PC-3 (cell line): ENCODE measurements at regions not wholly inside any gene's neighbourhood (a gene's known extent, or its start where the extent isn't known, plus 50 kb on each side); places are given as distances from the start of the nearest gene placed in this dataset.

Experiments used
- ATAC-seq: fragments of 200-7000 bp; cut with Tn5 transposase; 2 replicates; pipeline ENCODE4 v1.9.1; 2020; ENCODE audit warnings: mild to moderate bottlenecking, moderate library complexity
- BruUV-seq: library from RNA; stranded (reverse); fragments of 400-500 nt; replicated peaks from 2 replicates; lab custom pipeline; 2021; lab: Mats Ljungman, UMichigan
- CTCF ChIA-PET: fragments of 300-600 bp; sonication (Branson Sonifier 250); formaldehyde crosslinking; loops from one replicate; lab custom pipeline; 2022; ENCODE audit warnings: antibody characterized with exemption; lab: Charles Lee
- POLR2A ChIA-PET: fragments of 300-600 bp; sonication (Branson Sonifier 250); formaldehyde crosslinking; loops from one replicate; lab custom pipeline; 2022; ENCODE audit warnings: antibody characterized with exemption; ENCODE audit not compliant: unreplicated experiment; lab: Charles Lee
- DNase-seq: peaks from one replicate; pipeline ENCODE4 v3.0.0-alpha.2; 2015
- H2AFZ ChIP-seq: fragments of 300-600 bp; sonication (generic); 2 replicates; pipeline ENCODE4 v1.6.0; 2016; ENCODE audit warnings: antibody characterized with exemption, low read length
- H3F3A ChIP-seq: fragments of 300-600 bp; sonication (generic); one replicate; pipeline ENCODE4 v1.6.0; 2017; ENCODE audit warnings: antibody characterized with exemption, low read length, control low read depth, mild to moderate bottlenecking; ENCODE audit not compliant: unreplicated experiment
- H3K27ac ChIP-seq: fragments of 300-600 bp; sonication (generic); 2 replicates; pipeline ENCODE4 v1.5.1; 2016; ENCODE audit warnings: mild to moderate bottlenecking, low read length
- H3K27me3 ChIP-seq: fragments of 300-600 bp; sonication (generic); 2 replicates; pipeline ENCODE4 v1.6.1; 2016; ENCODE audit warnings: low read length, mixed read lengths
- H3K36me3 ChIP-seq: fragments of 300-600 bp; sonication (generic); 2 replicates; pipeline ENCODE4 v1.6.1; 2016; ENCODE audit warnings: low read depth, mixed run types, low read length, mixed read lengths
- H3K4me1 ChIP-seq: fragments of 300-600 bp; sonication (generic); 2 replicates; pipeline ENCODE4 v1.5.1; 2016; ENCODE audit warnings: low read length; ENCODE audit not compliant: insufficient read depth
- H3K4me2 ChIP-seq: fragments of 300-600 bp; sonication (generic); 2 replicates; pipeline ENCODE4 v1.6.0; 2016; ENCODE audit warnings: low read length
- H3K4me3 ChIP-seq: fragments of 300-600 bp; sonication (generic); 2 replicates; pipeline ENCODE4 v1.5.1; 2016; ENCODE audit warnings: mild to moderate bottlenecking, low read length, mixed read lengths
- H3K79me2 ChIP-seq: fragments of 300-600 bp; sonication (generic); 2 replicates; pipeline ENCODE4 v1.6.1; 2017; ENCODE audit warnings: low read length, mixed read lengths
- H3K9ac ChIP-seq: fragments of 300-600 bp; sonication (generic); 2 replicates; pipeline ENCODE4 v1.6.0; 2016; ENCODE audit warnings: mild to moderate bottlenecking, low read length
- H3K9me2 ChIP-seq: fragments of 300-600 bp; sonication (generic); replicated peaks from 2 replicates; pipeline ENCODE4 v1.6.1; 2016; ENCODE audit warnings: mixed run types, low read length, mixed read lengths
- H3K9me3 ChIP-seq: fragments of 300-600 bp; sonication (generic); 2 replicates; pipeline ENCODE4 v1.6.1; 2016; ENCODE audit warnings: low read length, mixed read lengths
- H4K20me1 ChIP-seq: fragments of 300-600 bp; sonication (generic); 2 replicates; pipeline ENCODE4 v1.6.1; 2016; ENCODE audit warnings: low read length, mixed read lengths
- CTCF ChIP-seq: fragments of 300-600 bp; sonication (generic); conservative IDR thresholded peaks from 2 replicates; pipeline ENCODE4 v1.5.1; 2017; ENCODE audit warnings: antibody characterized with exemption, low read depth, mild to moderate bottlenecking, low read length
- EZH2 ChIP-seq: fragments of 300-600 bp; sonication (generic); IDR thresholded peaks from one replicate; pipeline ENCODE4 v1.6.1; 2017; ENCODE audit warnings: antibody characterized with exemption, mild to moderate bottlenecking, low read length; ENCODE audit not compliant: unreplicated experiment
- EZH2phosphoT487 ChIP-seq: fragments of 300-600 bp; sonication (generic); IDR thresholded peaks from 2 replicates; pipeline ENCODE4 v1.6.1; 2018; ENCODE audit warnings: mild to moderate bottlenecking, antibody characterized with exemption, low read length, borderline replicate concordance
- intact Hi-C: fragments of 100-400 bp; cut with micrococcal nuclease; formaldehyde crosslinking; loops from 2 replicates; pipeline ENCODE4 v1.9.0; 2023

- CTCF ChIA-PET, result no interaction called here
- ATAC-seq, result no peak
- Histone ChIP-seq H2AFZ (no peak overlapping the region), H3K9me2 (no peaks in the 10 kb centered on the region), H3K36me3 (no peaks in the 10 kb centered on the region), H3K27ac (no peak overlapping the region), H3K79me2 (no peaks in the 10 kb centered on the region), H3F3A (no peaks in the 10 kb centered on the region), H3K9me3 (no peaks in the 10 kb centered on the region), H3K27me3 (no peaks in the 10 kb centered on the region), H4K20me1 (no peaks in the 10 kb centered on the region), H3K4me1 (peaks cover 4% of the 10 kb centered on the region), H3K4me2 (no peak overlapping the region), H3K9ac (no peak overlapping the region), H3K4me3 (no peak overlapping the region)
- POLR2A ChIA-PET, result no interaction called here
- DNase-seq, result no peak
- BruUV-seq, result no TSS peak
- intact Hi-C loops, result no loop called here
- TF ChIP-seq EZH2 (no peak), EZH2phosphoT487 (no peak), CTCF (no peak)
These were observed 76.6 kb downstream of the ACTBL2 start for GRCh38 chr5:57405984-57406383.

- Histone ChIP-seq H3K36me3 (no peaks in the 10 kb centered on the region), H3K9me3 (no peaks in the 10 kb centered on the region), H3K4me1 (no peaks in the 10 kb centered on the region), H3F3A (no peaks in the 10 kb centered on the region), H3K4me2 (no peak overlapping the region), H3K4me3 (no peak overlapping the region), H3K79me2 (no peaks in the 10 kb centered on the region), H2AFZ (no peak overlapping the region), H4K20me1 (no peaks in the 10 kb centered on the region), H3K9ac (no peak overlapping the region), H3K9me2 (no peaks in the 10 kb centered on the region), H3K27me3 (no peaks in the 10 kb centered on the region), H3K27ac (no peak overlapping the region)
- CTCF ChIA-PET, result no interaction called here
- POLR2A ChIA-PET, result no interaction called here
- TF ChIP-seq EZH2phosphoT487, result no peak
- TF ChIP-seq EZH2, result no peak
- TF ChIP-seq CTCF, result no peak
- BruUV-seq, result no TSS peak
- intact Hi-C loops, result no loop called here
- DNase-seq, result no peak
- no peak for ATAC-seq
These were observed 79.8 kb downstream of the ACTBL2 start for GRCh38 chr5:57402761-57403160.

- Histone ChIP-seq H3K9ac (no peak overlapping the region), H3K4me2 (no peak overlapping the region), H3K9me3 (no peaks in the 10 kb centered on the region), H3K9me2 (no peaks in the 10 kb centered on the region), H2AFZ (no peak overlapping the region), H4K20me1 (no peaks in the 10 kb centered on the region), H3K27ac (no peak overlapping the region), H3K4me3 (no peak overlapping the region), H3K27me3 (no peaks in the 10 kb centered on the region), H3K79me2 (no peaks in the 10 kb centered on the region), H3K36me3 (no peaks in the 10 kb centered on the region), H3K4me1 (no peaks in the 10 kb centered on the region), H3F3A (no peaks in the 10 kb centered on the region)
- DNase-seq (no peak), ATAC-seq (no peak)
- intact Hi-C loops, result no loop called here
- ChIA-PET POLR2A (no interaction called here), CTCF (no interaction called here)
- TF ChIP-seq CTCF (no peak), EZH2phosphoT487 (no peak), EZH2 (no peak)
- no TSS peak for BruUV-seq
These were observed 80.3 kb downstream of the ACTBL2 start for GRCh38 chr5:57402348-57402747.
